Type B pancreatic cell (in vitro differentiated cells): ENCODE measurements at regions not wholly inside any gene's neighbourhood (a gene's known extent, or its start where the extent isn't known, plus 50 kb on each side); places are given as distances from the start of the nearest gene placed in this dataset.
A peak's percentile ranks its signal among the peaks of the same experiment; 100 is the strongest.

ENCODE experiments used
- DNase-seq: peaks from one replicate; pipeline ENCODE4 v3.0.0; 2021; ENCODE audit warnings: mixed read lengths; ENCODE audit not compliant: unreplicated experiment; ENCODE audit errors: extremely low spot score
- H3K27ac Mint-ChIP-seq: 2 replicates; pipeline ENCODE4 v1.8.0; 2021; ENCODE audit warnings: mild to moderate bottlenecking, mixed read lengths
- H3K27me3 Mint-ChIP-seq: 2 replicates; pipeline ENCODE4 v1.8.0; 2021; ENCODE audit warnings: mixed read lengths
- H3K36me3 Mint-ChIP-seq: 2 replicates; pipeline ENCODE4 v1.8.0; 2021; ENCODE audit warnings: mixed read lengths
- H3K4me1 Mint-ChIP-seq: one replicate; pipeline ENCODE4 v1.8.0; 2021; ENCODE audit warnings: mixed read lengths; ENCODE audit not compliant: unreplicated experiment
- H3K4me3 Mint-ChIP-seq: 2 replicates; pipeline ENCODE4 v1.8.0; 2021; ENCODE audit warnings: mild to moderate bottlenecking, mixed read lengths
- H3K9me3 Mint-ChIP-seq: 2 replicates; pipeline ENCODE4 v1.8.0; 2021; ENCODE audit warnings: mixed read lengths
- TF ChIP-seq, protein P1 (sequence below): fragments of 200-600 bp; sonication (generic); conservative IDR thresholded peaks from 2 replicates; pipeline ENCODE4 v1.5.0; 2021; ENCODE audit warnings: antibody characterized with exemption, mild to moderate bottlenecking

DNA sequence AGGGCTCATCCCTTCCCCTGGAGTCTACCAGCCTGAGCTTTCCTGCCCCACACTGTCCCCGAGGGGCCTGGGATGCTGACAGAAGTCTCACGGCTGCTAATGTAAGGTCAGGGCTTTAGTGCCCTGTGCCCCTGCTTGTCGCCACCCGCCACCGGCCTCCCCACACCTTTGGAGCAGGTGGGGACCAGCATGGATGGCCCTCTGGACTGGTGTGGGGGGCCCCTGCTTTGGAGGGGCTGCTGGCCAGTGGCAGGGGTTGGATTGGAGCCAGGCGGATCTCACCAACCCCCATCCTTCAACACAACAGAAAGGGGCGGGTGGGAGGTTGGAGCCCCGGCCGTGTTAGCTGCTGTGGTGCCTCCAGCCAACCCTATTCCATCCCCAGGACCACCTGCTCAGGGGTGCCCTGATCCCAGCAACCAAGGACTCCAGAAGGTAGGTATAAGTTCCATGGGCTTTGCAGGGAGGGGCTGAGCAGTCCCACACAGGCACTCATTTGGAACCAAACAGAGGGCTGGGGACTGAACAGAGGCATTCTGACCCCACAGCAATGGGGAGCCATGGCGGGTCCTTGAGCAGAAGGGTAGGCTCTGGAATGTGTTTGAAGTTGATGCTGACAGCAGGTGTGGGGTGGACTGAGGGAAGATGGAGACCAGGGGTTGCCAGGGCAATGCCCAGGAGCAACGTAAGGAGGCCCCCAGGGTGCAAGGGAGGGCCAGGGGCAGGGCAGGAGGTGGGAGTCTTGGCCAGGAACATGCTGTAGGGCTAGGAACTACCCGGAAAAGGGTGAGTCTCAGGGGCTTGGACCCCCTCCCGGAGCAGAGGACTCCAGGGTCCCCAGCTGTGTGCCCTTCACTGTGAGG lies 145.1 kb upstream of the C14orf180 start:
- H3K4me1 Mint-ChIP-seq: peaks cover 5% of the 10 kb centered on the region
- TF ChIP-seq, protein P1, sequence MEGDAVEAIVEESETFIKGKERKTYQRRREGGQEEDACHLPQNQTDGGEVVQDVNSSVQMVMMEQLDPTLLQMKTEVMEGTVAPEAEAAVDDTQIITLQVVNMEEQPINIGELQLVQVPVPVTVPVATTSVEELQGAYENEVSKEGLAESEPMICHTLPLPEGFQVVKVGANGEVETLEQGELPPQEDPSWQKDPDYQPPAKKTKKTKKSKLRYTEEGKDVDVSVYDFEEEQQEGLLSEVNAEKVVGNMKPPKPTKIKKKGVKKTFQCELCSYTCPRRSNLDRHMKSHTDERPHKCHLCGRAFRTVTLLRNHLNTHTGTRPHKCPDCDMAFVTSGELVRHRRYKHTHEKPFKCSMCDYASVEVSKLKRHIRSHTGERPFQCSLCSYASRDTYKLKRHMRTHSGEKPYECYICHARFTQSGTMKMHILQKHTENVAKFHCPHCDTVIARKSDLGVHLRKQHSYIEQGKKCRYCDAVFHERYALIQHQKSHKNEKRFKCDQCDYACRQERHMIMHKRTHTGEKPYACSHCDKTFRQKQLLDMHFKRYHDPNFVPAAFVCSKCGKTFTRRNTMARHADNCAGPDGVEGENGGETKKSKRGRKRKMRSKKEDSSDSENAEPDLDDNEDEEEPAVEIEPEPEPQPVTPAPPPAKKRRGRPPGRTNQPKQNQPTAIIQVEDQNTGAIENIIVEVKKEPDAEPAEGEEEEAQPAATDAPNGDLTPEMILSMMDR: no peak
- H3K36me3 Mint-ChIP-seq: no peaks in the 10 kb centered on the region
- H3K27me3 Mint-ChIP-seq: peaks cover 10% of the 10 kb centered on the region
- H3K27ac Mint-ChIP-seq: no peak overlapping the region
- no peak overlapping the region for H3K4me3 Mint-ChIP-seq
- peaks cover 4% of the 10 kb centered on the region for H3K9me3 Mint-ChIP-seq
- peak; percentile 52 for DNase-seq

DNA sequence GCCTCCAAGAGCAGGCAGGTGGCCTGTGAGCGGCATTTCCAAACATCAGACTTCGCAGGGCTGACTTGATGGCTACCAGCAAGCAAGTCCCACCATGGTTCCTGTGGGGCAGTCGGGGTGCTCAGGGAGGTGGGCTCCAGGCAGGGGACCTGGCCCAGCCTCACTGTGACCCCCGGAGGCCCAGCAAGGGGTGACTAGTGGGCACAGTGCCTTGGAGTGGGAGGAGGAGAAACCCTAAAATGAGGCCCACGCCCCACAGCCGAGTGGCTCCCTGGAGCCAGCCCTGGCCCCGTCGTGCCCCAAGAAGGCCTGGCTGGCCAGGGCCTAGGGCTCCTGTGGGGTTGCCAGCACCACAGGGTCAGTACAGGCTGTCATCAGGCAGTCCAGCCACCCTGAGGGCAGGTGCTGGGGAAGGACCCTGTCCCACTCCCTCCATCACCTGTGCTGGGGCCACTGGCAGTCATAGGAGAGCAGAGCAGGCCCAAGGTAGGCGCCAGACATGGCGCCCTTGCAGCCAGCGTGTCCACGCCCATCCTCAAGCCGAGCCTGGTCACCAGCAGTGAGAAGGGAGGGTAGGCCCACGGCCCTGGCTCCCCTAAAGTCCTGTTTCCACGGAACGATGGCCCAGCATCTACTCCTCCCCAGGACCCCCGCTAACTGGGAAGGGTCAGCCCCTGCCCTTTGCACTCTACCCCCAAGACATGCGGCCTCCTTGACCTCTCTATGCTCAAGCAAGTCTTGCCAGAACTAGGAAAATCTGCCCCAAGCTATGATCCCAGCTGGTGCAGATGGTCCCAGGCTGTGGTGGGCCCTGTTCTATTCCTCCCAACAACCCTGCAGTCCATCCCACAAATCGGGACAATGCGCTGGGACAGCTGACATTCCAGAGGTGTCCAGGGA lies 144.2 kb upstream of the C14orf180 start:
- DNase-seq: peak; percentile 56
- peaks cover 10% of the 10 kb centered on the region for H3K27me3 Mint-ChIP-seq
- TF ChIP-seq, protein P1: no peak
- no peaks in the 10 kb centered on the region for H3K36me3 Mint-ChIP-seq
- H3K4me1 Mint-ChIP-seq: peaks cover 5% of the 10 kb centered on the region
- H3K27ac Mint-ChIP-seq: no peak overlapping the region
- H3K9me3 Mint-ChIP-seq: peaks cover 7% of the 10 kb centered on the region
- no peak overlapping the region for H3K4me3 Mint-ChIP-seq

DNA sequence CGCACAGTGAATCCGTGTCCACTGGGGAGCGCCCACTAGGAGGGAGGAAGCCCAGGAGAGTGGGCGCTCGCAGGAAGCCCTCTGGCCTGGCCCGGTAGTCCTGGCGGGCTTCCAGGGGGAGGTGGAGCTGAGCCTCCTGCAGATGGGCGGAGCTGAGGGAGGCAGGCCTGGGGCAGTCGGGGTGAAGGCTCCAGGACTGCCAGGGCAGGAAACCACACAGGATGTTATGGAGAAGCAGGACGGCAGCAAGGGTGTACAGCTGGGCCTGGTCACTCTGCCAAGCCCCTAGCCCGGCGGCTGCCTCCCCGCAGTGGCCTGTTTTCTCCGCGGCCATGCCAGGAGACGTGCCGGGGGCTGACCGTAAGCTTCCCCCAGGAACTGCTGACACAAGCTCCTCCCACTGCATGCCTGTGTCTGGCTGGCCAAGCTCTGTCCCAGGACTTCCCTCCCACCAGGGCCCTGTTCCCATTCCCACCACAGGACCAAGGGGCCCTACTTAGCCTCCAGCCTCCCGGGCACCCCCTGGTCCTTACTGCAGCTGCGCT lies 143.4 kb upstream of the C14orf180 start:
- peak; percentile 66 for DNase-seq
- Mint-ChIP-seq H3K36me3 (no peaks in the 10 kb centered on the region), H3K4me3 (no peak overlapping the region), H3K9me3 (peaks cover 7% of the 10 kb centered on the region), H3K27me3 (peaks cover 9% of the 10 kb centered on the region), H3K4me1 (peaks cover 5% of the 10 kb centered on the region), H3K27ac (no peak overlapping the region)
- TF ChIP-seq, protein P1: no peak

- TF ChIP-seq, protein P1: no peak
- H3K27me3 Mint-ChIP-seq: peaks cover 9% of the 10 kb centered on the region
- no peak overlapping the region for H3K4me3 Mint-ChIP-seq
- peak; percentile 64 for DNase-seq
- H3K4me1 Mint-ChIP-seq: peaks cover 5% of the 10 kb centered on the region
- no peak overlapping the region for H3K27ac Mint-ChIP-seq
- H3K36me3 Mint-ChIP-seq: no peaks in the 10 kb centered on the region
- H3K9me3 Mint-ChIP-seq: peaks cover 7% of the 10 kb centered on the region
These were observed 142.5 kb upstream of the C14orf180 start for GRCh38 chr14:104436741-104437701.

GRCh38 chr14:104437703-104438102 lies 141.9 kb upstream of the C14orf180 start:
- no peak overlapping the region for H3K4me3 Mint-ChIP-seq
- DNase-seq: no peak
- H3K27ac Mint-ChIP-seq: no peak overlapping the region
- peaks cover 7% of the 10 kb centered on the region for H3K9me3 Mint-ChIP-seq
- H3K36me3 Mint-ChIP-seq: no peaks in the 10 kb centered on the region
- peaks cover 5% of the 10 kb centered on the region for H3K4me1 Mint-ChIP-seq
- TF ChIP-seq, protein P1: no peak
- peaks cover 9% of the 10 kb centered on the region for H3K27me3 Mint-ChIP-seq
